MM.1S (cell line): ENCODE measurements at regions not wholly inside any gene's neighbourhood (a gene's known extent, or its start where the extent isn't known, plus 50 kb on each side); places are given as distances from the start of the nearest gene placed in this dataset.

Experiments
- EZH2 ChIP-seq: fragments of 300-600 bp; sonication (generic); optimal IDR thresholded peaks from 2 replicates; pipeline ENCODE3; 2017; ENCODE audit warnings: low read depth, mild to moderate bottlenecking, antibody characterized with exemption, low read length, mixed read lengths
- TF ChIP-seq, protein P1 (sequence below): fragments of 300-600 bp; sonication (generic); IDR thresholded peaks from 2 replicates; pipeline ENCODE4 v1.5.1; 2016; ENCODE audit warnings: antibody characterized with exemption, low read length, mixed read lengths

DNA sequence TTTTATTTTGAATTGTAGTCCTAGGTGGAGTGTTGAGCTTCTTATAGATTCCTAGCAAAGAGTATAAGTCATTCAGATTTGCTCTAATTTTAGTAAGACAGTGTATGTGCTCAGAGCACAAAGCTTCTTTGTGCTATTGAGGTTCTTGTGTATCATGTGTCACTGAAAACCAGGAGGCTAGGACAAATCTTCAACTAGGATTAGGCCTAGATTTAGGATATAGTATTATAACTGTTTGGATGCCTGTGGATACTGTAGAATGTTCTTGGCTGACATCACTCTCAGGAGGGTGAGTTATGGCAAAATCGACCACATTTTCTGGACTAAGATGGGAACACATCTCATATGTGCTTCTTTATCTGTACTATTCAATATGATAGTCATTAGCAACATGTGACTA, 86.5 kb downstream of the DHRS2 start:
- TF ChIP-seq, protein P1, sequence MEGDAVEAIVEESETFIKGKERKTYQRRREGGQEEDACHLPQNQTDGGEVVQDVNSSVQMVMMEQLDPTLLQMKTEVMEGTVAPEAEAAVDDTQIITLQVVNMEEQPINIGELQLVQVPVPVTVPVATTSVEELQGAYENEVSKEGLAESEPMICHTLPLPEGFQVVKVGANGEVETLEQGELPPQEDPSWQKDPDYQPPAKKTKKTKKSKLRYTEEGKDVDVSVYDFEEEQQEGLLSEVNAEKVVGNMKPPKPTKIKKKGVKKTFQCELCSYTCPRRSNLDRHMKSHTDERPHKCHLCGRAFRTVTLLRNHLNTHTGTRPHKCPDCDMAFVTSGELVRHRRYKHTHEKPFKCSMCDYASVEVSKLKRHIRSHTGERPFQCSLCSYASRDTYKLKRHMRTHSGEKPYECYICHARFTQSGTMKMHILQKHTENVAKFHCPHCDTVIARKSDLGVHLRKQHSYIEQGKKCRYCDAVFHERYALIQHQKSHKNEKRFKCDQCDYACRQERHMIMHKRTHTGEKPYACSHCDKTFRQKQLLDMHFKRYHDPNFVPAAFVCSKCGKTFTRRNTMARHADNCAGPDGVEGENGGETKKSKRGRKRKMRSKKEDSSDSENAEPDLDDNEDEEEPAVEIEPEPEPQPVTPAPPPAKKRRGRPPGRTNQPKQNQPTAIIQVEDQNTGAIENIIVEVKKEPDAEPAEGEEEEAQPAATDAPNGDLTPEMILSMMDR, result no peak
- TF ChIP-seq EZH2, result no peak
